Dedifferentiated amniotic fluid mesenchymal stem cell (primary cell): ENCODE measurements at regions not wholly inside any gene's neighbourhood (a gene's known extent, or its start where the extent isn't known, plus 50 kb on each side); places are given as distances from the start of the nearest gene placed in this dataset.
"Not testable (repeated sequence)": the region's sequence is repeated elsewhere in the genome, so short reads cannot be mapped to it uniquely, and the experiment has no call there.

Experiments
- DNase-seq: peaks from one replicate; pipeline ENCODE4 v3.0.0-alpha.2; 2016; ENCODE audit errors: extremely low spot score

- DNase-seq, result no peak
These were observed 871.8 kb downstream of the RPS29 start for GRCh38 chr14:48714366-48714765.

DNA sequence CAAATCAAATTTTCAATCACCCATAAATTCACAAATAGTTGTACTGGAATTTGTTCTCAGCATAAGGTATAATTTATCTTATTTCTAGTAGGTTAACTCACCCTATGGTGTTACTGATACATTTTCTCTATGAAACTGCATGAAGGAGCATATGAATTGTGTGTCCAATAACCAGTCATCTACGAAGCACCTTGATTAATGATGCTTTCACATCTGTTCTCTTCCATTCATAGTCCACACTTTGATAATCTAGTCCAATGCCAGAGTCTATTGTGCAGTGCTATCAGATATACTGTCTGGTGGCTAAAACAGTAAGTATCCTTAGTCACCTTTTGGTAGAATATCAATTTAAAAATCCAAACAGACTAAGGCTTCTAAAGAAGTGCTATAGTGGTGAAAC lies 876.0 kb downstream of the RPS29 start:
- no peak for DNase-seq

- no peak for DNase-seq
These were observed 876.8 kb downstream of the RPS29 start for GRCh38 chr14:48709277-48709785.

DNA sequence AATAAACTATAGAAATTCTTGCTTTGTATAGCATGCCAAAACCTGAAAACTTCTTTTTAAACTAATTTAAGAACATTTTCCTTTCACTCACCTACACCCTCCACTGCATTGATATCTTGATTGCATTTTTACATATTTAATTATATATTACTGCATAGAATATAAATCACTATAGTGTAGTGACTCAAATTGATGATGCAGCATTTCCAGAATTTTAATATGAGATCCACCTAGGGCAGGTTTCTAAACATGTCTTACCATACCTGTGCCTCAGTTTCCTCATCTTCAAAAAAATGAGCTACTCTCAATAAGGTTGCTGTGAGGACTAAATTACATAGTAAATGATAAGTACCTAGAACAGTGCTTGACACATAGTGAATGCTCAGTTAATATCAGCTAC lies 881.5 kb downstream of the RPS29 start:
- no peak for DNase-seq

DNA sequence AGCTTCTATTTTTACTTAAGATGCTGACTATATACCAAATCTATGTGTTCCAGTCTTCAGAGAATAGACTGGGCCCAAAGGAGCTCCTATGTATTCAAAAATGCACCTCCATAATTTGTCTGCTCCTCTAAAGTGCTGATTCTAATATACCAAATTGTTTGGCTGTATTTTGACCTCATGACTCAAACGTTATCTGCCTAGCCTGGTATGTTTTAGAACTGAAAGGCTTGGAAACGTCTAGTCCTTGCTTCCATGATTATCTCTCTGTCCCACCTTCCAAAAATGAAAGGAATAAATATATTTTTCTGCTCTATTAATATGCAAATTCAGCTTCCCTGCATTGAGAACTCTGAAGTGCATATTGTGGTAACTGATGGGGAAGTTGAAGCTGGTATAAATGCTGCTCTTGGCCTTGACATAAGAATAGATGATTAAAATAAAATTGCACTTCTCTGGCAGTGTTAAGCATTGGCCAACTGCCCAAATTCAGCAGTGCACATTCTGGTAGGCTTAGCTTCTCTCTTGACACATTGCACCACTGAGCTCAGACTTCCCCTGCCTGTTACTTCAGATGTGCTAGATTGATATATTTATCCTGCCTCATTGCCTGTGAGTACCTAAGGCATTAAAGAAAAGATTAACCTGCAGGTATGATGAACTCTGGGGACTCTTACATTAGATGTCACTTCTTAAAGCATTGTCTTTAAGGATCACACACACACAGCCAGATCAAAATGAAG lies 882.3 kb downstream of the RPS29 start:
- DNase-seq, result no peak

DNA sequence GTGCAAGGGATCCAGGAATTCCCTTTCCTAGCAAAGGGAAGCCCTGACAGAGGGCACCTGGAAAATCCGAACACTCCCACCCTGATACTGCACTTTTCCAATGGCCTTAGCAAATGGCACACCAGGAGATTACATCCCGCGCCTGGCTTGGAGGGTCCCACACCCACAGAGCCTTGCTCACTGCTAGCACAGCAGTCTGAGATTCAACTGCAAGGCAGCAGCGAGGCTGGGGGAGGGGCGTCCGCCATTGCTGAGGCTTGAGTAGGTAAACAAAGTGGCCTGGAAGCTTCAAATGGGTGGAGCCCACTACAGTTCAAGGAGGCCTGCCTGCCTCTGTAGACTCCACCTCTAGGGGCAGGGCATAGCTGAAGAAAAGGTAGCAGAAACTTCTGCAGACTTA lies 888.8 kb downstream of the RPS29 start:
- not testable (repeated sequence) for DNase-seq

- DNase-seq, result no peak
These were observed 892.4 kb downstream of the RPS29 start for GRCh38 chr14:48693793-48694192.

DNA sequence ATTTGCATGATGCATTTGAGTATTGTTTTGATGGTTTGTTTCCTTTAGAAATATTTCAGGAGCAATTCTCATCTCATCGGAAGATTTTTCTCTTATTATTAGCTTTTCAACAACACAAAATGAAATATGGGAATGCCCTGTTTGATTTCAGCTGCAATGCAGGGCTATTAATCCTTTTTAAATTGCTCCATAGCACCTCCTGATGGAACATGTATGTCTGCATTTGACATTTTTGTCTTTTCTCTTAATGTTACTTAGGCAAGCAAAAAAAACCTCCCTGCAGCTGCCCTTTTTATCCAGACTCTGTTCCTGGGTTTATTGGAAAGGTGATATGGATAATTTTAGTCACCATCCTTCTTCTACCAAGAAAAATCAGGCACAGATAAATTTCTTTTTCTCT lies 895.8 kb downstream of the RPS29 start:
- no peak for DNase-seq

GRCh38 chr14:48686650-48687049 lies 899.5 kb downstream of the RPS29 start:
- no peak for DNase-seq

GRCh38 chr14:48672506-48672905 lies 913.7 kb downstream of the RPS29 start:
- no peak for DNase-seq

- DNase-seq, result no peak
These were observed 915.2 kb downstream of the RPS29 start for GRCh38 chr14:48670939-48671338.

GRCh38 chr14:48665077-48665784 lies 920.9 kb downstream of the RPS29 start:
- DNase-seq, result no peak

DNA sequence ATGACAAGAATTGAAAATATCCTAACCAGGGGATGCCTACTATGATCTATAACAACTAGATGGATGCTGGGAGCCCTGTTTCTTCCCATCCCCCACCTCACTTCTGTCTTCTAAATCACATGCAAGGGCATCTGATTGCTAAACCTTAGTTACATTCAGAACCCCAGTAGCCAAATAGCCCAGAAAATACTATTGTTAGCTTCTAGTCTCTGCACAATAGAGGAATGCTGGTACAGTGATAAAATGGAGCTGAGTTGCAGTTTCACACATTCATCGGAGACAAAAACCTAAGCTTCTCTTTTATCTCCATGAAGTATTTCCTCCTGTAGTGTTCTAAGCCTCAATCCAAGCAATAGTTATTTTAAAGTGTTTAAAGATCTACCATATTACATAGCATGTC lies 942.9 kb downstream of the RPS29 start:
- no peak for DNase-seq

GRCh38 chr14:48628870-48629269 lies 953.5 kb upstream of the MDGA2 start:
- DNase-seq, result no peak

- no peak for DNase-seq
These were observed 947.6 kb upstream of the MDGA2 start for GRCh38 chr14:48622980-48623379.

DNA sequence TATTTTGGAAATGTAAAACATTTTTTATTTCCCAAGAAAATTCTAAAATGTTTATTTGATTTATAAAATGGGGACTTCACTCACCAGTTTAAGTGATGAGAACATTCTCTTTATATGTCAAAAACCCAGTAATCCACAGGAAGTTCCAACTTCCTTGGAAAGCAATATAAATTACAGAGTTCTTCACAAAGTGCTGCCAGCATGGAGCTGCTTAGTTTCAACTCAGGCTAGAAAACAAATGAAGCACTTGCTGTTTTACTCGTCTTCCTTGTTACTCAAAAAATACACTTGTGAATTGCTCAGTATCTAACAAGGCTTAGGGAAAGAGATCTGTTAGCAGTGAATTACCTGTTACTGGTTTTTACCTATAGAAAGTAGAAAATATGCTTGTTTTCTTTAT lies 942.7 kb upstream of the MDGA2 start:
- no peak for DNase-seq

GRCh38 chr14:48616931-48617330 lies 941.5 kb upstream of the MDGA2 start:
- DNase-seq, result no peak

- no peak for DNase-seq
These were observed 940.2 kb upstream of the MDGA2 start for GRCh38 chr14:48615618-48616017.

DNA sequence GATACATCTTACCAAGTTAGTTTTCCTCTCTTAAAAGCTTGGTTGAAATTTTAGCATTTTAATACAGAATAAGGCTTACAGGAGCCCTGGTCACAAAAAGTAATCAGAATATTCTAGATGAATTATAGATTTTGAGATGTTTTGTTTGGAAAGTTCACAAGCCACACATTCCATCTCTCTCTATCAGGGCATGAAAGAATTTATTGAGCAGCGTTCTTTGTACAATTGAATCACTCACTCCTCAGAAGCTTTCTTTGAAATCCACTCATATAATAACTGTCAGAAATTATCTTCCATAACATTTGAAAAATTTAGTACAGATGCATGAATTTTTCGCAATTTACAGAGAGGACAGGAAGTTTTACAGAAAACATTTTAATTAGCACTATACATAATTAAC lies 938.6 kb upstream of the MDGA2 start:
- DNase-seq, result no peak

DNA sequence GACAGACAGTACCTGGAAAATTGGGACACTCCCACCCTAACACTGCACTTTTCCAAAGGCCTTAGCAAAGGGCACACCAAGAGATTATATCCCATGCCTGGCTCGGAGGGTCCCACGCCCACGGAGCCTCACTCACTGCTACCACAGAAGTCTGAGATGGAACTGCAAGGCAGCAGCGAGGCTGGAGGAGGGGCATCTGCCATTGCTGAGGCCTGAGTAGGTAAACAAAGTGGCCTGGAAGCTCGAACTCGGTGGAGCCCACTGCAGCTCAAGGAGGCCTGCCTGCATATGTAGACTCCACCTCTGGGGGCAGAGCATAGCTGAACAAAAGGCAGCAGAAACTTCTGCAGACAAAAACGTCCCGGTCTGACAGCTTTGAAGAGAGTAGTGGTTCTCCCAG lies 931.6 kb upstream of the MDGA2 start:
- DNase-seq, result not testable (repeated sequence)

GRCh38 chr14:48598458-48598857 lies 923.1 kb upstream of the MDGA2 start:
- no peak for DNase-seq

GRCh38 chr14:48586099-48586498 lies 910.7 kb upstream of the MDGA2 start:
- no peak for DNase-seq

- no peak for DNase-seq
These were observed 908.6 kb upstream of the MDGA2 start for GRCh38 chr14:48584031-48584430.
